ENCODE measurements at regions not wholly inside any gene's neighbourhood (a gene's known extent, or its start where the extent isn't known, plus 50 kb on each side); places are given as distances from the start of the nearest gene placed in this dataset.

DNA sequence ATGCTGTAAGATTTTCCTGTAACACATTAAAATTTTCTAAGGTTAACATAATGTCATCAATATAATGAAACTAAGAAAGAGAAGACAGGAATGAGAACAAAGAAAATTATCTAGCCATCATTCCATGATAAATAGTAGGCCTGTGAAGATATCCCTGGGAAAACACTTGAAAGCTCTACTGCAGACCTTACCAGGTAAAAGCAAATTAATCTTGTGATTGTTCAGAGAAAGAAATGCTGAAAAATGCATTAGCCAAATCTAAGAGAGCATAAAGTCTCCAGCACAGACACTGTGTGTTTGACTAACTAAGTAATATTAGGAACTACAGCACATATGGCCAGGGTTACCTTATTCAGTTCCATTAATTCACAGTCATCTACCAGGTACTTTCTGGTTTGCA lies 628.3 kb upstream of the GRAMD2B start:
- no peak for TF ChIP-seq TAF1 (IDR thresholded peaks at IDR 0.05; ENCODE audit: borderline replicate concordance, low read depth, low read length)
- no peak for TF ChIP-seq POLR2A (IDR thresholded peaks at IDR 0.05; ENCODE audit: low read depth, low read length)

Measured in GM12892 (cell line).